Esophagus squamous epithelium (tissue), 5 donors: ENCODE measurements at regions not wholly inside any gene's neighbourhood (a gene's known extent, or its start where the extent isn't known, plus 50 kb on each side); places are given as distances from the start of the nearest gene placed in this dataset.

Source experiments
- DNase-seq: peaks from one replicate; lab custom pipeline; 2025; lab: John Stamatoyannopoulos, UW
- H3K27ac ChIP-seq, 4 donors: fragments of 200-600 bp; sonication (generic); one replicate each; pipeline ENCODE4 v1.5.1; 2016 to 2019; ENCODE audit warnings: mild to moderate bottlenecking in 1 of 4
- H3K27me3 ChIP-seq, 4 donors: fragments of 200-600 bp; sonication (generic); 1 replicate in 3 of 4; 2 replicates in 1 of 4; pipeline versions ENCODE4 v1.5.1 to v1.6.0; 2017 to 2021; ENCODE audit warnings: antibody characterized with exemption in 1 of 4
- H3K36me3 ChIP-seq, 3 donors: fragments of 200-600 bp; sonication (generic); one replicate each; pipeline ENCODE4 v1.5.1; 2016 to 2019
- H3K4me1 ChIP-seq, 3 donors: fragments of 200-600 bp; sonication (generic); one replicate each; pipeline ENCODE4 v1.5.1; 2017 to 2019
- H3K4me3 ChIP-seq, 4 donors: fragments of 200-600 bp; sonication (generic); 1 replicate in 3 of 4; 2 replicates in 1 of 4; pipeline ENCODE4 v1.5.1; 2016 to 2019; ENCODE audit warnings: mild to moderate bottlenecking in 2 of 4, moderate library complexity in 1 of 4
- H3K9me3 ChIP-seq, 3 donors: fragments of 200-600 bp; sonication (generic); one replicate each; pipeline ENCODE4 v1.5.1; 2016 to 2019
- CTCF ChIP-seq, 6 experiments: fragments of 450-650 bp in 4 of 6; fragments of 200-600 bp in 2 of 6; sonication (generic) in 2 of 6; IDR thresholded peaks; one replicate each; pipeline ENCODE4 v1.5.1; 2016 to 2019; ENCODE audit warnings: antibody characterized with exemption in 6 of 6, mild to moderate bottlenecking in 4 of 6, moderate library complexity in 4 of 6
- POLR2A ChIP-seq, 4 donors: fragments of 450-650 bp; IDR thresholded peaks; one replicate each; pipeline ENCODE4 v1.6.1; 2017; ENCODE audit warnings: antibody characterized with exemption in 4 of 4, mild to moderate bottlenecking in 4 of 4, moderate library complexity in 3 of 4
- WGBS, 2 donors: methylation state at CpG; one replicate each; pipeline ENCODE4 v1.1.5; 2018; 5-methylcytosine and 5-hydroxymethylcytosine counted together
- intact Hi-C: fragments of 100-400 bp; cut with DNase I; formaldehyde crosslinking; loops from one replicate; pipeline ENCODE4 v1.15.0; 2022
- donor health status: DM: yes; HTN: yes; CAD: no.

- DNase-seq, result no peak
- no peaks in the 10 kb centered on the region for H3K36me3 ChIP-seq
These were observed 103.1 kb downstream of the SNX19 start for GRCh38 chr11:130813196-130813595.

GRCh38 chr11:130813638-130814037 is 102.6 kb downstream of the SNX19 start:
- no peak for TF ChIP-seq POLR2A (IDR thresholded peaks at IDR 0.05)
- no peak for TF ChIP-seq CTCF (IDR thresholded peaks at IDR 0.05)
- Histone ChIP-seq H3K9me3 (no peaks in the 10 kb centered on the region), H3K27ac (no peak overlapping the region), H3K4me3 (no peak overlapping the region), H3K27me3 (peaks cover 0 to 11% (median 0%) of the 10 kb centered on the region in 4 donors), H3K4me1 (no peaks in the 10 kb centered on the region), H3K36me3 (no peaks in the 10 kb centered on the region)
- intact Hi-C loops, result no loop called here
- DNase-seq, result no peak
- WGBS, 2 donors, result 63 to 70% methylated on average over 3 of the region's 3 CpGs

More at GRCh38 chr11:130813196-130813595, 103.1 kb downstream of the SNX19 start:
- Histone ChIP-seq H3K4me3 (no peak overlapping the region), H3K27me3 (peaks cover 0 to 11% (median 0%) of the 10 kb centered on the region in 4 donors), H3K27ac (no peak overlapping the region), H3K9me3 (no peaks in the 10 kb centered on the region), H3K4me1 (no peaks in the 10 kb centered on the region)
- WGBS, 2 donors, result 80 to 81% methylated on average over 8 of the region's 8 CpGs
- intact Hi-C loops, result no loop called here
- TF ChIP-seq POLR2A (IDR thresholded peaks at IDR 0.05), result no peak
- no peak for TF ChIP-seq CTCF (IDR thresholded peaks at IDR 0.05)

GRCh38 chr11:130814440-130815096 is 101.7 kb downstream of the SNX19 start:
- no peak overlapping the region for H3K27ac ChIP-seq
- 77 to 97% methylated on average over 4 of the region's 4 CpGs for WGBS, 2 donors

GRCh38 chr11:130815097-130815802 is 101.0 kb downstream of the SNX19 start:
- no peak overlapping the region for H3K27ac ChIP-seq
- intact Hi-C loops, result no loop called here
- no peaks in the 10 kb centered on the region for H3K36me3 ChIP-seq
- H3K9me3 ChIP-seq, result no peaks in the 10 kb centered on the region
- WGBS, 2 donors, result 73 to 83% methylated on average over 8 to 9 of the region's 9 CpGs
- TF ChIP-seq CTCF (IDR thresholded peaks at IDR 0.05) (no peak), POLR2A (IDR thresholded peaks at IDR 0.05) (no peak)
- no peaks in the 10 kb centered on the region for H3K4me1 ChIP-seq
- H3K27me3 ChIP-seq, result peaks cover 0 to 11% (median 0%) of the 10 kb centered on the region in 4 donors
- no peak overlapping the region for H3K4me3 ChIP-seq
- no peak for DNase-seq

More at GRCh38 chr11:130814440-130815096, 101.7 kb downstream of the SNX19 start:
- no peaks in the 10 kb centered on the region for H3K4me1 ChIP-seq
- H3K36me3 ChIP-seq, result no peaks in the 10 kb centered on the region
- no peaks in the 10 kb centered on the region for H3K9me3 ChIP-seq
- DNase-seq, result no peak
- peaks cover 0 to 11% (median 0%) of the 10 kb centered on the region in 4 donors for H3K27me3 ChIP-seq
- intact Hi-C loops, result no loop called here
- TF ChIP-seq POLR2A (IDR thresholded peaks at IDR 0.05) (no peak), CTCF (IDR thresholded peaks at IDR 0.05) (no peak)
- H3K4me3 ChIP-seq, result no peak overlapping the region

- no peaks in the 10 kb centered on the region for H3K4me1 ChIP-seq
- no peak for DNase-seq
- TF ChIP-seq CTCF (IDR thresholded peaks at IDR 0.05) (no peak), POLR2A (IDR thresholded peaks at IDR 0.05) (no peak)
- 86 to 87% methylated on average over 7 of the region's 7 CpGs for WGBS, 2 donors
- peaks cover 0 to 11% (median 0%) of the 10 kb centered on the region in 4 donors for H3K27me3 ChIP-seq
- intact Hi-C loops, result no loop called here
- no peaks in the 10 kb centered on the region for H3K9me3 ChIP-seq
- H3K36me3 ChIP-seq, result no peaks in the 10 kb centered on the region
- no peak overlapping the region for H3K27ac ChIP-seq
- no peak overlapping the region for H3K4me3 ChIP-seq
These were observed 100.3 kb downstream of the SNX19 start for GRCh38 chr11:130815956-130816355.
